ENCODE measurements at regions not wholly inside any gene's neighbourhood (a gene's known extent, or its start where the extent isn't known, plus 50 kb on each side); places are given as distances from the start of the nearest gene placed in this dataset.

DNA sequence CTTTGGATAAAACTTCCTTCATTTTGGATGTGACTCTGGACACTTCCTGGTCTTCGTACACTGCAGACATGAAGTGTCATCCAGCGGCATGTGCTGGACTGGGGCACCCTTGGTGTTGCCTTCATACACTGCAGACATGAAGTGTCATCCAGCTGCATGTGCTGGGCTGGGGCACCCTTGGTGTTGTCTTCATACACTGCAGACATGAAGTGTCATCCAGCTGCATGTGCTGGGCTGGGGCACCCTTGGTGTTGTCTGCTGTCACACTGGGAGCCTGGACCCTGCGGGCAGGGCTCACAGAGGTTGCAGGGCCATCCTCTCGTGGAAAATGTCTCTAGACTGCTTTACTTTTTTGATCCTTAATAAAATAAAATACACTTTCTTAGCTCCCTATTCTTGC is 771.4 kb downstream of the BRD1 start:
- DNase-seq (ENCODE audit: low spot score) = no peak

DNA sequence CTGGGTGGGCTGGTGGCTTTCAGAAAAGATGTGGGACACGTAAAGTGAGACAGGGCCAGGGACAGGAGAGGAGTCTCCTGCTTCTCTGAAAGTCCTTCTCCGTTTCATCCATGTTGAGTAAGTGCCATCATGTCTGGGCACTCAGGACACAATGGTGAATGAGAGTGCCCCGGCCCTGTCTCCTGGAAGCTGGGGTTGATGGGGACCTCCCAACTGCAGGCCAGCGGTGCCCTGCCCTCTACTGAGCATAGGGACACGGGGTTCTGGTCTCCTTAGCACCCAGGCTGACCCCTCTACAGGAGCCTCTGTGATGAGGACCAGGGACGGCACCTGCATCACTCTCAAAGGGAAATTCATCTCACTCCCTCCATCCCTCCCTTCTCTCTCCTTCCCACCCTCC is 772.3 kb downstream of the BRD1 start:
- DNase-seq (ENCODE audit: low spot score) = no peak

GRCh38 chr22:49053578-49053977 is 774.1 kb downstream of the BRD1 start:
- DNase-seq (ENCODE audit: low spot score) = no peak

- no peak for DNase-seq (ENCODE audit: low spot score)
Observed at GRCh38 chr22:49052560-49052959, 775.1 kb downstream of the BRD1 start.

DNA sequence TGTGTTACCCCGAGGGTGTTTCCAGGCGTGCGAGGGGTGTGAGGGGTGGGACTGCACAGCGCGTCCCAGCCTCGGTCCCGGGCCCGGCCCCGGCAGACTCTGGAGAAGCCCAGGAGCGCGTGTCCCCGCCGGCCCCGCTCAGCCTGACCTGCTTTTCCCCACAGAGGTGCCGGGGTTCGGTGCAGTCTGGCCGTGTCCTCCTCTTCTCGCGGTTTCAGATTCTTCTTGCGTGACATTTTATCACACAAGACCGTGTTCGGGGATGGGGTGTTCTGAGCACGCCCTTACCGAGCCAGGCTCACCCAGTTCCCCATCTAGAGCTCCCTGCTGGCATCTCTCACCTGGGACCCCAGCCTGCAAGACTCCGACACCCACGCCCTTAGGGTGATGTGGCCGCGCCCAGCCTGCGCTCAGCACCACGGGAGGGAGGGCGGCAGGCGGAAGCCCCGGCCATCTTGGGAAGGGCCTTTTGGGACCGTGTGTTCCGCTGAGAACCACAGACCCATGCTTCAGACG is 775.6 kb downstream of the BRD1 start:
- no peak for DNase-seq (ENCODE audit: low spot score)

- DNase-seq (ENCODE audit: low spot score) = no peak
Observed at GRCh38 chr22:49051491-49052022, 776.1 kb downstream of the BRD1 start.

DNA sequence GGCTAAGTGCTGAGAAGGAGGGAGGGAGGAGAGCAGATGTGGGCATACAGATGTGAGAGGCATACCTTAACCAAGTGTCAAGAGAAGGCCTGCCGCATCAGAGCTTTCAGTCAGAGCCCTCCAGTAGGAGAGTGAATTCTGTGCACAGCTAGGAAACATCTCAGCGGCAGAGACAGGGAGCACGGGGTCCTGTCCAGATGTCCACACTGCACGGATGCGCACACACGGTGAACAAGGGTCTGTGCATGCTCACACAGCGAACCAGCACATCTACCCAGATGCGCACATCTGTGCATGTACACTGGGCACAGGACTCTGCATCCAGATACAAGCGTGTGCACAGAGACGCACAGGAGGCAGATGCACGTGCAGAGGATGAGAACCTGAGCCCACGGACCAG is 778.0 kb downstream of the BRD1 start:
- no peak for DNase-seq (ENCODE audit: low spot score)

GRCh38 chr22:49048591-49048990 is 779.1 kb downstream of the BRD1 start:
- no peak for DNase-seq (ENCODE audit: low spot score)

GRCh38 chr22:49047447-49047846 is 780.2 kb downstream of the BRD1 start:
- no peak for DNase-seq (ENCODE audit: low spot score)

DNA sequence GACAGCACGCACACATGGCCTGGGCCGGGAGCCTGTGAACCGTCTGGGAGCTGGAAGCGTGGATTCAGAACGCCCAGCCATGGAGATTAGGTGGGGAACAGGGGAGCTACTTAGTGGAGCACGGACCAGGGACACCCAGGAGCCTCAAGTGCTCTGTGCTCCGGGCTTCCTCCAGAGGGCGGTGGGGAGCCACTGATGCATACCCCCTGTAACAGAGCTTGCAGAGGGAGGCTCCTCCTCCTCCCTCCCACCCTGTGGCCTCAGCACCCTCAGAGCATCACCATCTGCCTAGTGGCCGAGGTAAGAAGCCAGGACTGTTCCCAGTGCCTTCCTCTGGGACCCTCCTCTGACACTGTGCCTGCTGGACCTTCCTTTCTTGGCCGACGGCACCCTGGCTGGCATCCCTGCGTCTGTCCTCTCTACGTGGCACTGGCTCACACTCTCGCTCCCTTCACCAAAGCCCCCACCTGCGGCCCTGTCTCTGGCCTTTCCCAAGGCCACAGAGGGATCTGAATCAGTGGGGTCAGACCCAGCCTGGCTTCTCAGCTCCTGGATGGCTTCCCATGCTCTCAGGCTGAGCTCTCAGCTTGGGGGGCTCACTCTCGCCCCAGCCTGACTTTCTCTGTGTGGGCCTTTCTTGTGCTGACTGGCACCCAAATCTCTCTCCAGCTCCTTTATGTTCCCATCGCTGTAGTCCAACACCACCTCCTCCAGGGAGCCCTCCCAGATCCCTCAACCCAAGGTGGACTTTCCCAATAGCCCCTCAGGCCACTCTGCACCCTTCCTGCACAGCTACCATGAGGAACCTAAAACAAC is 780.9 kb downstream of the BRD1 start:
- no peak for DNase-seq (ENCODE audit: low spot score)

GRCh38 chr22:49046000-49046545 is 781.6 kb downstream of the BRD1 start:
- no peak for DNase-seq (ENCODE audit: low spot score)

DNA sequence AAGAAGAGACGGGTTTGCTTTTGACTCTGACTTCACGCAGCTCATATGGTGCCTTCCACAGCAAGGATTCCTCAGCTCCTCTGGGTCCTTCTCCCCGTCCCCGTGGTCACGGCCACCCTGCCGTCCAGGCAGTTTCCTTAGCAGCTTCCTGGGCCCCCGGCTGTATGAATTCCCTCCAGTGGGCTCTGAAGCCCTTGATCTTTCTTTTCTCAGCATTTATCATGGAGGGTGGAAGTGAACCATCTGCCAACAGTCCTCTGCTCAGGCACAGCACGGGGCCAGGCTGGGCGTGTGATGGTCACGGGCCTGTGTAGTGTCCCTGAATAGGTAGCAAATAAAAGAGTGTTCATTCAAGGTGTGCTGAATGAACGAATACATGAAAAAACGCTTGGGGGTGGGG is 782.4 kb downstream of the BRD1 start:
- DNase-seq (ENCODE audit: low spot score) = no peak

DNA sequence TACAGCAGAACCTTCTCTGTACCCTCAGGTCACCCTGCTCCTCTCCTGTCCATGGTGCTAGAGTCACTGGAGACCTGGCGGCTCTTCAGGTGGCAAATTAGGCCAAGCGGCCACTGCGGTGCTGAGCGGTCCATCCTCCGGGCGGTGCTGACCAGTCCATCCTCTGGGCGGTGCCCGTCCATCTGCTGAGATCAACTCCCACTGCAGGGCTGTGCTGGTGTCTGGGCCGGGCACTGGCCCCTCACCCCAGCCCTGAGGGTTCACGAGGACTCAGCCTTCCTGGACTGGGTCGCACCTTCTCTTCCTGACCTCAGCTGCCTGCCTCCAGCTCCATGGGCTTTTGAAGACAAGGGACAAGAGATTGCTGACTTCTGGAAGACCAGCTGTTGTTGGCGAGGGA is 782.9 kb downstream of the BRD1 start:
- DNase-seq (ENCODE audit: low spot score) = no peak

GRCh38 chr22:49044091-49044490 is 783.6 kb downstream of the BRD1 start:
- DNase-seq (ENCODE audit: low spot score) = no peak

DNA sequence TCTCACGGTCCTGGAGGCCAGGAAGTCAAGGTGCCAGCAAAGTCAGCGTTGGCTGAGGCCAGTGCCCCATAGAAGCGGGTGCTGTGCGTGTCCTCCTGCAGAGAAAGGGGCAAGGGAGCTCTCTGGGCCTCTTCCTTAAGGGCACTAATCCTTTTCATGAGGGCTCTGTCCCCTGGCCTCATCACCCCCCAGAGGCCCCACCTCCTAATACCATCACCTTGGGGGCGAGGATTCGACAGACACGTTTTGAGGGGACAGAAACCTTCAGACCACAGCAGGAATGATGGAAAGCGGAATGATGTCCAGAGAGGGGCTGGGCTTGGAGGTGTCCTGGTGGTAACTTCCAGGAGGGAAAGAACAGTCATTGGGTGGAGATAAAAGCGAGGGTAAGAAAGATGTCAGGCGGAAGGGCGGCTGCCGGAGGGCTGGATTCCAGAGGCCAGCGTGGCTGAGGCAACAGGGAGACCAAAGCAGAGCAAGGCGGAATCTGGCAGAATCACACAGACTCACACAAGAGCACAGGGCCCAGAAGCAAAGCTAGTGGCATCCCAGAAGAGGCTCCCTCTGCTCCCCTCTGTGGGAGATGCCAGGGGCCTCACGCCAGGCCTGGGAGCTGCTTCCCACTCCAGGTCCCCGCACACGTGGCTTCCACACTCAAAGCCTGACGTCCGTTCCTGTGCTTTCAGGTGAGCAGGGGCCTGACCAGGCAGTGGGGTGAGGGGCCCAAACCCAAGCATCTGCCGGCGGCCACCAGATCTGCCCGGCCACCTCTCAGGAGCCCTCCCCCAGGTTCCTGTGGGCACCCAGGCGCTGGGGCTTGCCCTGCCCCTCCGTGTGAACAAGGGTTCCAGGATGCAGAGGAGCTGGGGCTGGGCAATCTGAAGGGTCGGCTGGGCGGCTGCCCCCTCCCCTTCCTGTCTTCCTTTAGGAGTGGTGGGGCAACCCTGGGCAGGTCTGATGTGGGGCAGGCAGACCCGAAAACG is 784.5 kb downstream of the BRD1 start:
- DNase-seq (ENCODE audit: low spot score) = no peak

DNA sequence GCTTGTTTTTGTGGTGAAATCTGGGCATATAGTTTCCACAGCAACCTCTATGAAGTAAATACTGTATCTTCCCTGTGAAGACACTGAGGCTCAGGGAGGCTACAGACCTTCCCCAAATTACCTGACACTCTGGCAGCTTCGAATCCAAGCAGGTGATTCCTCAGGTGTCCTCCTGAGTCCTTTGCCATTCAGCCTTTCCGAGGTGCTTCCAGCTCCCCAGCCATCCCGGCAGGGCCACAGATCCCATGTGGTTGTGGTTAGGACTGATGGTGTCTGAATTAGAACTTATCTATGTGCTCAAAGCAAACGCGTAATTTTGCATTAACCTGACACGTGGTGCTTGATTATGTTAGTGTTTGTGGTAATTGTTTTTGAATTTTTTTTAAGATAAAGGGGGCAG is 785.6 kb downstream of the BRD1 start:
- DNase-seq (ENCODE audit: low spot score) = no peak

DNA sequence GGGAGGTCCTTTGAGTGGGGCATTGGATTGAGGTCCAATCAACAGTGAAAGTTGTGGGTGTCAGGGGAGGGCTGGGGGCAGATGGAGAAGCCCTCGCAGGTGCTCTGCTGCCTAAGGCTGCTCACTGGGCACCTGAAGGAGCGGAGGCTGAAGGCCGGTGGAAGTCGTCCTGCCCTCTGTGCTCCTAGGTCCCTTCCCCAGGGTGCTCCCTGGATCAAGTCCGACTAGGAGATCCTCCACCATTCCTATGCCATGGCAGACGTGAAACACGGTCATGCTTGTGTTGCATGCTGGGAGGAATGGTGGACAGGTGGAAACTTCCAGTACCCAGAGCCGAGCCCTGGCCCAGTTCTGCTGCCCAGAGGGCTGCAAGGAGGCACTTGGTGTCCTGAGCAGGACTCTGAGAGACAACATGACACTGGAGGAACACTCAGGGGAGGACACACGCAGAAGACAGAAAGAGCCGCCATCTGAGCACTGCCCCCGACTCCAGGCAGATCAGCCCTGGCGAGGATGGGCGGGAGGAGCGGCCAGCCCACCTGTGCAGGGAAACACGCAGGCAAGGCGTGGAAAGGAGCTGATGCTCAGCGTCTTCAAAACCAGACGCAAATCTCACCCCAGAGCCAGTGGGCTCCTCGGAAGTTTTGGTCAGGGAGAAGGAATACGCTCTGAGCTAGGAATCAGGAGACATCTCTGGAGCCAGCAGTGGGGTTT is 786.8 kb downstream of the BRD1 start:
- no peak for DNase-seq (ENCODE audit: low spot score)

- no peak for DNase-seq (ENCODE audit: low spot score)
Observed at GRCh38 chr22:49040111-49040510, 787.6 kb downstream of the BRD1 start.

GRCh38 chr22:49039625-49040024 is 788.0 kb downstream of the BRD1 start:
- DNase-seq (ENCODE audit: low spot score) = no peak

DNA sequence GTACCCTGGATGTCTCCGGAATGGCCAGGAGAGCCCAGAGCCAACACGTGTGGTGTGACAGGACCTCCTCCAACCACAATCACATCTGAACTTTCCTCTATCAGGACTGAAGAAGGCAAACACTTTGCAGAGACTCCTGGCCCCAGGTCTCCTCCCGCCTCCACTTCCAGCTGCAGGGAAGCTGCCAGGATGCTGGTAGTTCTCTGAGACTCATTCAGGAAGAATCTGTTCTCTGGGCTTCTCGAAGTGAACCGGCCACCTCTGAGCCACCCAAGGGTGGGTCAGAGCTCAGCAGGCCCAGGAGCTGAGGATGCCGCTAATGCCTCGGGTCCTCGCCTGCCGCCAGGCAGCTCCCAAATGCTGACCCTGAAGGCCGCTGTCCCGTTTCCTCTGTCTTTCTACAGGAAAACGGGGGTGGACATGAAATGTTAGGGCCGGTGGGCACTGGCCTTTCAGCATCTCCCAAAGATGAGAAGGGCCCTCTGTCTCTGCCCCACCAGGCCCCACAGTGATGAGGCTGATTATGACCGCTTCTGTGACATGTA is 789.9 kb downstream of the BRD1 start:
- no peak for DNase-seq (ENCODE audit: low spot score)

GRCh38 chr22:49036513-49036912 is 791.2 kb downstream of the BRD1 start:
- DNase-seq (ENCODE audit: low spot score) = no peak

All from H4 (cell line).